ENCODE measurements at regions not wholly inside any gene's neighbourhood (a gene's known extent, or its start where the extent isn't known, plus 50 kb on each side); places are given as distances from the start of the nearest gene placed in this dataset.

GRCh38 chr7:13077466-13077865 is 390.0 kb downstream of the ARL4A start:
- H3K4me3 Mint-ChIP-seq, result no peak overlapping the region
- DNase-seq, result no peak
- H3K4me1 Mint-ChIP-seq, result no peaks in the 10 kb centered on the region
- H3K9me3 Mint-ChIP-seq, result peaks cover 0 to 8% (median 2%) of the 10 kb centered on the region in 6 donors
- H3K36me3 Mint-ChIP-seq, result no peaks in the 10 kb centered on the region
- no peak overlapping the region for H3K27ac Mint-ChIP-seq
- H3K27me3 Mint-ChIP-seq (ENCODE audit: low read depth in 3 of 3), result peaks cover 0 to 4% (median 0%) of the 10 kb centered on the region in 3 donors

- Mint-ChIP-seq H3K27me3 (ENCODE audit: low read depth in 3 of 3) (peaks cover 0 to 4% (median 0%) of the 10 kb centered on the region in 3 donors), H3K4me1 (no peaks in the 10 kb centered on the region), H3K36me3 (no peaks in the 10 kb centered on the region), H3K27ac (no peak overlapping the region), H3K9me3 (peaks cover 0 to 8% (median 2%) of the 10 kb centered on the region in 6 donors), H3K4me3 (no peak overlapping the region)
- no peak for DNase-seq
Observed at GRCh38 chr7:13078105-13078504, 390.7 kb downstream of the ARL4A start.

- no peak overlapping the region for H3K4me3 Mint-ChIP-seq
- H3K27me3 Mint-ChIP-seq (ENCODE audit: low read depth in 3 of 3), result peaks cover 0 to 1% (median 0%) of the 10 kb centered on the region in 3 donors
- peaks cover 0 to 11% (median 3%) of the 10 kb centered on the region in 6 donors for H3K9me3 Mint-ChIP-seq
- H3K4me1 Mint-ChIP-seq, result no peaks in the 10 kb centered on the region
- DNase-seq, result no peak
- no peaks in the 10 kb centered on the region for H3K36me3 Mint-ChIP-seq
- no peak overlapping the region for H3K27ac Mint-ChIP-seq
Observed at GRCh38 chr7:13090959-13091358, 403.5 kb downstream of the ARL4A start.

- H3K36me3 Mint-ChIP-seq, result no peaks in the 10 kb centered on the region
- no peak overlapping the region for H3K27ac Mint-ChIP-seq
- no peak overlapping the region for H3K4me3 Mint-ChIP-seq
- H3K9me3 Mint-ChIP-seq, result peaks cover 0 to 11% (median 3%) of the 10 kb centered on the region in 6 donors
- peaks cover 0 to 1% (median 1%) of the 10 kb centered on the region in 3 donors for H3K27me3 Mint-ChIP-seq (ENCODE audit: low read depth in 3 of 3)
- H3K4me1 Mint-ChIP-seq, result no peaks in the 10 kb centered on the region
- DNase-seq, result no peak
Observed at GRCh38 chr7:13091974-13092707, 404.7 kb downstream of the ARL4A start.

- no peaks in the 10 kb centered on the region for H3K4me1 Mint-ChIP-seq
- H3K4me3 Mint-ChIP-seq, result no peak overlapping the region
- H3K27ac Mint-ChIP-seq, result no peak overlapping the region
- peaks cover 0 to 1% (median 1%) of the 10 kb centered on the region in 3 donors for H3K27me3 Mint-ChIP-seq (ENCODE audit: low read depth in 3 of 3)
- DNase-seq, result no peak
- peaks cover 0 to 11% (median 3%) of the 10 kb centered on the region in 6 donors for H3K9me3 Mint-ChIP-seq
- no peaks in the 10 kb centered on the region for H3K36me3 Mint-ChIP-seq
Observed at GRCh38 chr7:13092708-13093005, 405.2 kb downstream of the ARL4A start.

GRCh38 chr7:13093160-13093559 is 405.7 kb downstream of the ARL4A start:
- no peaks in the 10 kb centered on the region for H3K4me1 Mint-ChIP-seq
- H3K4me3 Mint-ChIP-seq, result no peak overlapping the region
- H3K27me3 Mint-ChIP-seq (ENCODE audit: low read depth in 3 of 3), result peaks cover 0 to 1% (median 1%) of the 10 kb centered on the region in 3 donors
- no peak overlapping the region for H3K27ac Mint-ChIP-seq
- no peaks in the 10 kb centered on the region for H3K36me3 Mint-ChIP-seq
- peaks cover 0 to 11% (median 3%) of the 10 kb centered on the region in 6 donors for H3K9me3 Mint-ChIP-seq
- DNase-seq, result no peak

GRCh38 chr7:13097499-13097898 is 410.1 kb downstream of the ARL4A start:
- no peak overlapping the region for H3K4me3 Mint-ChIP-seq
- H3K9me3 Mint-ChIP-seq, result peaks cover 0 to 5% (median 0%) of the 10 kb centered on the region in 6 donors
- no peaks in the 10 kb centered on the region for H3K36me3 Mint-ChIP-seq
- H3K4me1 Mint-ChIP-seq, result no peaks in the 10 kb centered on the region
- no peak for DNase-seq
- H3K27me3 Mint-ChIP-seq (ENCODE audit: low read depth in 3 of 3), result peaks cover 0 to 1% (median 1%) of the 10 kb centered on the region in 3 donors
- no peak overlapping the region for H3K27ac Mint-ChIP-seq

GRCh38 chr7:13098161-13098560 is 410.7 kb downstream of the ARL4A start:
- Mint-ChIP-seq H3K4me3 (no peak overlapping the region), H3K36me3 (no peaks in the 10 kb centered on the region)

GRCh38 chr7:13099154-13099795 is 411.8 kb downstream of the ARL4A start:
- Mint-ChIP-seq H3K27ac (no peak overlapping the region), H3K4me1 (no peaks in the 10 kb centered on the region), H3K9me3 (peaks cover 0 to 3% (median 0%) of the 10 kb centered on the region in 6 donors), H3K27me3 (ENCODE audit: low read depth in 3 of 3) (peaks cover 0 to 1% (median 0%) of the 10 kb centered on the region in 3 donors), H3K36me3 (no peaks in the 10 kb centered on the region), H3K4me3 (no peak overlapping the region)
- no peak for DNase-seq

More at GRCh38 chr7:13098161-13098560, 410.7 kb downstream of the ARL4A start:
- peaks cover 0 to 1% (median 1%) of the 10 kb centered on the region in 3 donors for H3K27me3 Mint-ChIP-seq (ENCODE audit: low read depth in 3 of 3)
- H3K27ac Mint-ChIP-seq, result no peak overlapping the region
- peaks cover 0 to 3% (median 0%) of the 10 kb centered on the region in 6 donors for H3K9me3 Mint-ChIP-seq
- no peak for DNase-seq
- no peaks in the 10 kb centered on the region for H3K4me1 Mint-ChIP-seq

- Mint-ChIP-seq H3K4me3 (no peak overlapping the region), H3K9me3 (peaks cover 0 to 2% (median 0%) of the 10 kb centered on the region in 6 donors), H3K4me1 (no peaks in the 10 kb centered on the region), H3K27ac (no peak overlapping the region), H3K36me3 (no peaks in the 10 kb centered on the region), H3K27me3 (ENCODE audit: low read depth in 3 of 3) (peaks cover 0 to 2% (median 0%) of the 10 kb centered on the region in 3 donors)
- no peak for DNase-seq
Observed at GRCh38 chr7:13104128-13104527, 416.7 kb downstream of the ARL4A start.

GRCh38 chr7:13105209-13105608 is 417.8 kb downstream of the ARL4A start:
- no peak for DNase-seq
- Mint-ChIP-seq H3K4me3 (no peak overlapping the region), H3K4me1 (no peaks in the 10 kb centered on the region), H3K36me3 (no peaks in the 10 kb centered on the region), H3K27ac (no peak overlapping the region), H3K27me3 (ENCODE audit: low read depth in 3 of 3) (peaks cover 0 to 2% (median 0%) of the 10 kb centered on the region in 3 donors), H3K9me3 (peaks cover 0 to 5% (median 0%) of the 10 kb centered on the region in 6 donors)

- Mint-ChIP-seq H3K4me3 (no peak overlapping the region), H3K27ac (no peak overlapping the region), H3K27me3 (ENCODE audit: low read depth in 3 of 3) (peaks cover 0 to 2% (median 2%) of the 10 kb centered on the region in 3 donors), H3K36me3 (no peaks in the 10 kb centered on the region), H3K9me3 (peaks cover 0 to 5% (median 0%) of the 10 kb centered on the region in 6 donors), H3K4me1 (no peaks in the 10 kb centered on the region)
- DNase-seq, result no peak
Observed at GRCh38 chr7:13106513-13106912, 419.1 kb downstream of the ARL4A start.

GRCh38 chr7:13107291-13107690 is 419.9 kb downstream of the ARL4A start:
- peaks cover 0 to 5% (median 0%) of the 10 kb centered on the region in 6 donors for H3K9me3 Mint-ChIP-seq
- peaks cover 0 to 2% (median 2%) of the 10 kb centered on the region in 3 donors for H3K27me3 Mint-ChIP-seq (ENCODE audit: low read depth in 3 of 3)
- DNase-seq, result no peak
- no peak overlapping the region for H3K4me3 Mint-ChIP-seq
- no peaks in the 10 kb centered on the region for H3K4me1 Mint-ChIP-seq
- H3K36me3 Mint-ChIP-seq, result no peaks in the 10 kb centered on the region
- H3K27ac Mint-ChIP-seq, result no peak overlapping the region

GRCh38 chr7:13108061-13108460 is 420.6 kb downstream of the ARL4A start:
- H3K27me3 Mint-ChIP-seq (ENCODE audit: low read depth in 3 of 3), result peaks cover 0 to 2% (median 2%) of the 10 kb centered on the region in 3 donors
- peaks cover 0 to 5% (median 0%) of the 10 kb centered on the region in 6 donors for H3K9me3 Mint-ChIP-seq
- H3K4me1 Mint-ChIP-seq, result no peaks in the 10 kb centered on the region
- no peak overlapping the region for H3K4me3 Mint-ChIP-seq
- no peak for DNase-seq
- H3K27ac Mint-ChIP-seq, result no peak overlapping the region
- H3K36me3 Mint-ChIP-seq, result no peaks in the 10 kb centered on the region
